ENCODE measurements at regions not wholly inside any gene's neighbourhood (a gene's known extent, or its start where the extent isn't known, plus 50 kb on each side); places are given as distances from the start of the nearest gene placed in this dataset.

GRCh38 chr12:131223171-131223761 is 269.6 kb downstream of the ADGRD1 start:
- TF ChIP-seq CTCF (conservative IDR thresholded peaks at IDR 0.05; ENCODE audit: low read depth, low read length) (no peak), EZH2 (IDR thresholded peaks at IDR 0.05; ENCODE audit: borderline replicate concordance, low read depth, low read length, poor library complexity, severe bottlenecking) (no peak)
